GM12873 (cell line): ENCODE measurements at regions not wholly inside any gene's neighbourhood (a gene's known extent, or its start where the extent isn't known, plus 50 kb on each side); places are given as distances from the start of the nearest gene placed in this dataset.

ENCODE experiments used
- CTCF ChIP-seq: IDR thresholded peaks from 2 replicates; pipeline ENCODE4 v1.5.1; 2012; ENCODE audit warnings: low read depth, mild to moderate bottlenecking, moderate library complexity, low read length, control low read depth; ENCODE audit not compliant: insufficient read depth; ENCODE audit errors: missing control alignments

- no peak for TF ChIP-seq CTCF
Observed at GRCh38 chr3:135633078-135633477, 332.4 kb upstream of the PPP2R3A start.

GRCh38 chr3:135636596-135636995 lies 328.9 kb upstream of the PPP2R3A start:
- TF ChIP-seq CTCF = no peak

GRCh38 chr3:135637013-135637412 lies 328.5 kb upstream of the PPP2R3A start:
- no peak for TF ChIP-seq CTCF

- no peak for TF ChIP-seq CTCF
Observed at GRCh38 chr3:135641761-135642160, 323.8 kb upstream of the PPP2R3A start.

- TF ChIP-seq CTCF = no peak
Observed at GRCh38 chr3:135645541-135645940, 320.0 kb upstream of the PPP2R3A start.

- no peak for TF ChIP-seq CTCF
Observed at GRCh38 chr3:135646873-135647272, 318.7 kb upstream of the PPP2R3A start.

- no peak for TF ChIP-seq CTCF
Observed at GRCh38 chr3:135649361-135649760, 316.2 kb upstream of the PPP2R3A start.
